Right atrium auricular region (tissue), 2 donors: ENCODE measurements at regions not wholly inside any gene's neighbourhood (a gene's known extent, or its start where the extent isn't known, plus 50 kb on each side); places are given as distances from the start of the nearest gene placed in this dataset.

Experiments
- DNase-seq: peaks from one replicate; pipeline ENCODE4 v3.0.0-alpha.2; 2019; ENCODE audit warnings: low spot score
- H3K27ac ChIP-seq, 2 donors: fragments of 200-600 bp; sonication (generic); 1 replicate in 1 of 2; 2 replicates in 1 of 2; pipeline ENCODE4 v1.5.1; 2016 to 2019
- H3K27me3 ChIP-seq, 2 donors: fragments of 200-600 bp; sonication (generic); one replicate each; pipeline versions ENCODE4 v1.5.1 to v1.6.0; 2017 to 2019
- H3K36me3 ChIP-seq: fragments of 200-600 bp; sonication (generic); one replicate; pipeline ENCODE4 v1.5.1; 2016
- H3K4me1 ChIP-seq, 2 donors: fragments of 200-600 bp; sonication (generic); one replicate each; pipeline versions ENCODE4 v1.5.1 to v1.6.0; 2017 to 2019
- H3K4me3 ChIP-seq, 2 donors: fragments of 200-600 bp; sonication (generic); 1 replicate in 1 of 2; 2 replicates in 1 of 2; pipeline ENCODE4 v1.5.1; 2017 to 2019; ENCODE audit warnings: mild to moderate bottlenecking in 1 of 2, moderate library complexity in 1 of 2
- H3K9me3 ChIP-seq, 2 donors: fragments of 200-600 bp; sonication (generic); one replicate each; pipeline ENCODE4 v1.5.1; 2019
- TF ChIP-seq, protein P1 (sequence below), 2 donors: fragments of 200-600 bp; sonication (generic); IDR thresholded peaks; one replicate each; pipeline ENCODE4 v1.5.1; 2019; ENCODE audit warnings: antibody characterized with exemption in 2 of 2

DNA sequence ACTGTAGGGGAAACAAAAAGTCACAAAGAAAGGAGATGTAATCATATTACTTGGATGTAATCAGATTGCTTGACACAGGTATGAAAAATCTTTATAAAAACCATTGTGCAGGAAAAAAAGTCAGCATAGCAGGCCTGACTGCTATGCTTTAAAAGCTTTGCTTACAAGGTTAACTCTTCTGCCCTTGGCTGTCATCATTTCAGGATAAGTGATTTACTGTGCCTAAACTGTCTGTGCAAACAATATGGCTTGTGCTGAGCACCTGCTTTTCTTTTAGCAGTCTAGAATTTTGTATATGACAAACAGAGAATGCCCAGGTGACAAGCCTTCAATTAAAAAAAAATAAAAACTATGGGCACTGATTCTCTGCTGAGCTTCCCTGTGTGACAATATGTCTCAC is 63.8 kb upstream of the PLEKHG7 start:
- Histone ChIP-seq H3K4me1 (no peaks in the 10 kb centered on the region), H3K4me3 (no peak overlapping the region), H3K9me3 (no peaks in the 10 kb centered on the region), H3K27me3 (no peaks in the 10 kb centered on the region), H3K27ac (no peak overlapping the region), H3K36me3 (no peaks in the 10 kb centered on the region)
- TF ChIP-seq, protein P1, sequence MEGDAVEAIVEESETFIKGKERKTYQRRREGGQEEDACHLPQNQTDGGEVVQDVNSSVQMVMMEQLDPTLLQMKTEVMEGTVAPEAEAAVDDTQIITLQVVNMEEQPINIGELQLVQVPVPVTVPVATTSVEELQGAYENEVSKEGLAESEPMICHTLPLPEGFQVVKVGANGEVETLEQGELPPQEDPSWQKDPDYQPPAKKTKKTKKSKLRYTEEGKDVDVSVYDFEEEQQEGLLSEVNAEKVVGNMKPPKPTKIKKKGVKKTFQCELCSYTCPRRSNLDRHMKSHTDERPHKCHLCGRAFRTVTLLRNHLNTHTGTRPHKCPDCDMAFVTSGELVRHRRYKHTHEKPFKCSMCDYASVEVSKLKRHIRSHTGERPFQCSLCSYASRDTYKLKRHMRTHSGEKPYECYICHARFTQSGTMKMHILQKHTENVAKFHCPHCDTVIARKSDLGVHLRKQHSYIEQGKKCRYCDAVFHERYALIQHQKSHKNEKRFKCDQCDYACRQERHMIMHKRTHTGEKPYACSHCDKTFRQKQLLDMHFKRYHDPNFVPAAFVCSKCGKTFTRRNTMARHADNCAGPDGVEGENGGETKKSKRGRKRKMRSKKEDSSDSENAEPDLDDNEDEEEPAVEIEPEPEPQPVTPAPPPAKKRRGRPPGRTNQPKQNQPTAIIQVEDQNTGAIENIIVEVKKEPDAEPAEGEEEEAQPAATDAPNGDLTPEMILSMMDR (IDR thresholded peaks at IDR 0.05) = no peak
- DNase-seq = no peak

DNA sequence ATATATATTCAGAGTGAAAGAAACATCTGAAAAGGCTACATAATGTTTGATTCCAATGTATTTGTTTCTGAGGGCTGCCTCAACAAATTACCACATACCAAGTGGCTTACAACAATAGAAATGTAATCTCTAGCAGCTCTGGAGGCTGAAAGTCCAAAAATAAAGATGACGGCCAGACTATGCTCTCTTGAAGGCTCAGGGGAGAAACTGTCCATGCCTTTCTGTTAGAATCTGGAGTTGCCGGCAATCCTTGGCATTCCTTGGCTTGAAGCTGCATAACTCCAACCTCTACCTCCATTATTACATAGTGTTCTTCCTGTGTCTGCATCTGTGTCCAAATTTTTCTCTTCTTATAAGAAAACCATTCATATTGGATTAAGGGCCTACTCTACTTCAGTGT is 68.1 kb upstream of the PLEKHG7 start:
- Histone ChIP-seq H3K36me3 (no peaks in the 10 kb centered on the region), H3K27me3 (no peaks in the 10 kb centered on the region), H3K4me3 (no peak overlapping the region), H3K4me1 (no peaks in the 10 kb centered on the region), H3K9me3 (no peaks in the 10 kb centered on the region), H3K27ac (no peak overlapping the region)
- TF ChIP-seq, protein P1 (IDR thresholded peaks at IDR 0.05) = no peak
- DNase-seq = no peak

DNA sequence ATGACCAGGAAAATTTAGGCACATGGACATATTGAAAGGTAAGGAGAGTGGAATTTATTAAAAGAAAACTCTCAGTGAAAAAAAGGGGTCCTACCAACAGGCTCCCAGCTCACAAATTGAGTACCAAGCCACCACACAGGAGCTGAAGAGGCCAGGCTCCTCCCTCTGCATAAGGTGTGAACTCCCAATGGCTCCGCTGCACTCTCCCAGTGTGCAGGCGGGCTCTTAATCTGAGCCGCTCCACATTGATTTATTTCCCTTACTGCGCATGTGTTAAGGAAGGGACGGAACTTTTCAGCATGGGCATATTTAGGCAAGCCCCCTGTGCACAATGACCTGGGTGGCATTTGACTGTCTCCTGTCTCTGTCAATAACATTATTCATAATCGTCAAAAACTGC is 68.6 kb upstream of the PLEKHG7 start:
- no peak overlapping the region for H3K27ac ChIP-seq
- no peaks in the 10 kb centered on the region for H3K4me1 ChIP-seq
- no peak for DNase-seq
- no peak overlapping the region for H3K4me3 ChIP-seq
- H3K9me3 ChIP-seq = no peaks in the 10 kb centered on the region
- TF ChIP-seq, protein P1 (IDR thresholded peaks at IDR 0.05) = no peak
- no peaks in the 10 kb centered on the region for H3K36me3 ChIP-seq
- H3K27me3 ChIP-seq = no peaks in the 10 kb centered on the region

DNA sequence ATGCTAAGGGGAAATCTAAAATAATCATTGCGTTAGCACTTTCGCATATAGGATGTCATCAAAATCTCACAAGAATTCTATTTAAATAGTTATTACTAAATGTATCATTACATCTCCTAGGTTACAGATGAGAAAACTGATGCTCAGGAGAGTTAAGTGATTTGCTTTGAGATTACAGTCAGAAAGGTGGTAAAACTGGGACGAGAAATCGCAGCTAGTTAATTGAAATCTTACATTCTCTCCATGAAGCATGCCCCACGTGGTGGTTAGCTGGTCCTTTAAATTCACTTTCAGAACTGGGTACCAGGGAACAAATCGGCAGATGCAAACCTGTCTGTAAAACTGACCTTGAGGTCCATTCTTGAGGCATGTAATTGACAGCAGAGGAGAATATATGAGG is 71.8 kb upstream of the PLEKHG7 start:
- Histone ChIP-seq H3K36me3 (no peaks in the 10 kb centered on the region), H3K27me3 (no peaks in the 10 kb centered on the region), H3K9me3 (no peaks in the 10 kb centered on the region), H3K27ac (no peak overlapping the region), H3K4me1 (no peaks in the 10 kb centered on the region), H3K4me3 (no peak overlapping the region)
- TF ChIP-seq, protein P1 (IDR thresholded peaks at IDR 0.05) = no peak
- DNase-seq = no peak

- DNase-seq = no peak
These were observed 73.3 kb upstream of the PLEKHG7 start for GRCh38 chr12:92629349-92630065.

More at GRCh38 chr12:92629349-92630065, 73.3 kb upstream of the PLEKHG7 start:
- H3K36me3 ChIP-seq = no peaks in the 10 kb centered on the region
- no peak overlapping the region for H3K4me3 ChIP-seq
- no peaks in the 10 kb centered on the region for H3K4me1 ChIP-seq
- TF ChIP-seq, protein P1 (IDR thresholded peaks at IDR 0.05) = no peak
- H3K27ac ChIP-seq = no peak overlapping the region
- H3K9me3 ChIP-seq = no peaks in the 10 kb centered on the region
- no peaks in the 10 kb centered on the region for H3K27me3 ChIP-seq
